ENCODE measurements at regions not wholly inside any gene's neighbourhood (a gene's known extent, or its start where the extent isn't known, plus 50 kb on each side); places are given as distances from the start of the nearest gene placed in this dataset.

GRCh38 chr6:103236923-103237322 lies 1622.8 kb downstream of the HACE1 start:
- no peak for DNase-seq
- ChIA-PET POLR2A (no interaction called here), CTCF (no interaction called here)
- H3K27me3 Mint-ChIP-seq: no peaks in the 10 kb centered on the region
- H3K4me1 Mint-ChIP-seq (ENCODE audit: low read depth): no peaks in the 10 kb centered on the region
- H3K36me3 Mint-ChIP-seq: no peaks in the 10 kb centered on the region
- intact Hi-C loops (cut with micrococcal nuclease): no loop called here
- H3K9me3 Mint-ChIP-seq: peaks cover 3% of the 10 kb centered on the region
- H3K4me3 Mint-ChIP-seq: no peak overlapping the region
- no peak overlapping the region for H3K27ac Mint-ChIP-seq

- H3K27me3 Mint-ChIP-seq: no peaks in the 10 kb centered on the region
- ChIA-PET POLR2A (no interaction called here), CTCF (no interaction called here)
- H3K9me3 Mint-ChIP-seq: peaks cover 25% of the 10 kb centered on the region
- no peaks in the 10 kb centered on the region for H3K4me1 Mint-ChIP-seq (ENCODE audit: low read depth)
- no peak for DNase-seq
- H3K36me3 Mint-ChIP-seq: no peaks in the 10 kb centered on the region
- intact Hi-C loops (cut with micrococcal nuclease): no loop called here
- H3K4me3 Mint-ChIP-seq: no peak overlapping the region
- no peak overlapping the region for H3K27ac Mint-ChIP-seq
Measured at GRCh38 chr6:103231181-103231580, 1628.5 kb downstream of the HACE1 start.

GRCh38 chr6:103215847-103216246 lies 1643.9 kb downstream of the HACE1 start:
- no peak overlapping the region for H3K4me3 Mint-ChIP-seq
- no peaks in the 10 kb centered on the region for H3K36me3 Mint-ChIP-seq
- intact Hi-C loops (cut with micrococcal nuclease): no loop called here
- H3K9me3 Mint-ChIP-seq: no peaks in the 10 kb centered on the region
- no peak for DNase-seq
- H3K27ac Mint-ChIP-seq: no peak overlapping the region
- H3K4me1 Mint-ChIP-seq (ENCODE audit: low read depth): no peaks in the 10 kb centered on the region
- no peaks in the 10 kb centered on the region for H3K27me3 Mint-ChIP-seq
- ChIA-PET CTCF (no interaction called here), POLR2A (no interaction called here)

- no peak overlapping the region for H3K4me3 Mint-ChIP-seq
- H3K4me1 Mint-ChIP-seq (ENCODE audit: low read depth): no peaks in the 10 kb centered on the region
- ChIA-PET POLR2A (no interaction called here), CTCF (no interaction called here)
- H3K36me3 Mint-ChIP-seq: no peaks in the 10 kb centered on the region
- no peak overlapping the region for H3K27ac Mint-ChIP-seq
- no peak for DNase-seq
- intact Hi-C loops (cut with micrococcal nuclease): no loop called here
- no peaks in the 10 kb centered on the region for H3K9me3 Mint-ChIP-seq
- no peaks in the 10 kb centered on the region for H3K27me3 Mint-ChIP-seq
Measured at GRCh38 chr6:103210686-103211085, 1649.0 kb downstream of the HACE1 start.

GRCh38 chr6:103198386-103198785 lies 1661.3 kb downstream of the HACE1 start:
- POLR2A ChIA-PET: no interaction called here
- no peaks in the 10 kb centered on the region for H3K36me3 Mint-ChIP-seq
- CTCF ChIA-PET: no interaction called here
- H3K4me3 Mint-ChIP-seq: no peak overlapping the region
- H3K27me3 Mint-ChIP-seq: no peaks in the 10 kb centered on the region
- DNase-seq: no peak
- H3K4me1 Mint-ChIP-seq (ENCODE audit: low read depth): no peaks in the 10 kb centered on the region
- intact Hi-C loops (cut with micrococcal nuclease): no loop called here
- no peak overlapping the region for H3K27ac Mint-ChIP-seq
- peaks cover 11% of the 10 kb centered on the region for H3K9me3 Mint-ChIP-seq

GRCh38 chr6:103193413-103193812 lies 1666.3 kb downstream of the HACE1 start:
- ChIA-PET CTCF (no interaction called here), POLR2A (no interaction called here)
- H3K9me3 Mint-ChIP-seq: peaks cover 11% of the 10 kb centered on the region
- no peak for DNase-seq
- H3K4me3 Mint-ChIP-seq: no peak overlapping the region
- H3K36me3 Mint-ChIP-seq: no peaks in the 10 kb centered on the region
- H3K27me3 Mint-ChIP-seq: no peaks in the 10 kb centered on the region
- H3K4me1 Mint-ChIP-seq (ENCODE audit: low read depth): no peaks in the 10 kb centered on the region
- no peak overlapping the region for H3K27ac Mint-ChIP-seq
- intact Hi-C loops (cut with micrococcal nuclease): no loop called here

- ChIA-PET CTCF (no interaction called here), POLR2A (no interaction called here)
- H3K9me3 Mint-ChIP-seq: peaks cover 9% of the 10 kb centered on the region
- H3K27me3 Mint-ChIP-seq: no peaks in the 10 kb centered on the region
- no peak overlapping the region for H3K27ac Mint-ChIP-seq
- DNase-seq: no peak
- H3K4me1 Mint-ChIP-seq (ENCODE audit: low read depth): no peaks in the 10 kb centered on the region
- no peak overlapping the region for H3K4me3 Mint-ChIP-seq
- intact Hi-C loops (cut with micrococcal nuclease): no loop called here
- H3K36me3 Mint-ChIP-seq: no peaks in the 10 kb centered on the region
Measured at GRCh38 chr6:103191391-103192093, 1668.2 kb downstream of the HACE1 start.

GRCh38 chr6:103184776-103185175 lies 1674.9 kb downstream of the HACE1 start:
- ChIA-PET CTCF (no interaction called here), POLR2A (no interaction called here)
- intact Hi-C loops (cut with micrococcal nuclease): no loop called here
- Mint-ChIP-seq H3K27ac (no peak overlapping the region), H3K27me3 (no peaks in the 10 kb centered on the region), H3K4me3 (no peak overlapping the region), H3K9me3 (no peaks in the 10 kb centered on the region), H3K36me3 (no peaks in the 10 kb centered on the region), H3K4me1 (ENCODE audit: low read depth) (no peaks in the 10 kb centered on the region)
- DNase-seq: no peak

GRCh38 chr6:103183831-103184411 lies 1675.8 kb downstream of the HACE1 start:
- Mint-ChIP-seq H3K9me3 (no peaks in the 10 kb centered on the region), H3K27ac (no peak overlapping the region), H3K36me3 (no peaks in the 10 kb centered on the region), H3K27me3 (no peaks in the 10 kb centered on the region), H3K4me3 (no peak overlapping the region), H3K4me1 (ENCODE audit: low read depth) (no peaks in the 10 kb centered on the region)
- ChIA-PET POLR2A (no interaction called here), CTCF (no interaction called here)
- DNase-seq: no peak
- intact Hi-C loops (cut with micrococcal nuclease): no loop called here

- DNase-seq: no peak
- Mint-ChIP-seq H3K36me3 (no peaks in the 10 kb centered on the region), H3K9me3 (peaks cover 7% of the 10 kb centered on the region), H3K4me3 (no peak overlapping the region), H3K4me1 (ENCODE audit: low read depth) (no peaks in the 10 kb centered on the region), H3K27me3 (no peaks in the 10 kb centered on the region), H3K27ac (no peak overlapping the region)
- intact Hi-C loops (cut with micrococcal nuclease): no loop called here
- POLR2A ChIA-PET: no interaction called here
- CTCF ChIA-PET: no interaction called here
Measured at GRCh38 chr6:103178193-103178592, 1681.5 kb downstream of the HACE1 start.

- Mint-ChIP-seq H3K4me3 (no peak overlapping the region), H3K9me3 (peaks cover 7% of the 10 kb centered on the region), H3K36me3 (no peaks in the 10 kb centered on the region), H3K27ac (no peak overlapping the region), H3K4me1 (ENCODE audit: low read depth) (no peaks in the 10 kb centered on the region), H3K27me3 (no peaks in the 10 kb centered on the region)
- intact Hi-C loops (cut with micrococcal nuclease): no loop called here
- POLR2A ChIA-PET: no interaction called here
- no peak for DNase-seq
- CTCF ChIA-PET: no interaction called here
Measured at GRCh38 chr6:103177791-103178190, 1681.9 kb downstream of the HACE1 start.

- Mint-ChIP-seq H3K27me3 (no peaks in the 10 kb centered on the region), H3K9me3 (peaks cover 7% of the 10 kb centered on the region), H3K4me1 (ENCODE audit: low read depth) (no peaks in the 10 kb centered on the region), H3K27ac (no peak overlapping the region), H3K36me3 (no peaks in the 10 kb centered on the region), H3K4me3 (no peak overlapping the region)
- intact Hi-C loops (cut with micrococcal nuclease): no loop called here
- CTCF ChIA-PET: no interaction called here
- no peak for DNase-seq
- POLR2A ChIA-PET: no interaction called here
Measured at GRCh38 chr6:103175056-103175455, 1684.7 kb downstream of the HACE1 start.

- H3K27ac Mint-ChIP-seq: no peak overlapping the region
- H3K4me1 Mint-ChIP-seq (ENCODE audit: low read depth): no peaks in the 10 kb centered on the region
- intact Hi-C loops (cut with micrococcal nuclease): no loop called here
- H3K36me3 Mint-ChIP-seq: no peaks in the 10 kb centered on the region
- H3K27me3 Mint-ChIP-seq: no peaks in the 10 kb centered on the region
- POLR2A ChIA-PET: no interaction called here
- no peak overlapping the region for H3K4me3 Mint-ChIP-seq
- CTCF ChIA-PET: no interaction called here
- no peak for DNase-seq
- H3K9me3 Mint-ChIP-seq: peaks cover 6% of the 10 kb centered on the region
Measured at GRCh38 chr6:103167345-103168071, 1692.2 kb downstream of the HACE1 start.
